ENCODE measurements at regions not wholly inside any gene's neighbourhood (a gene's known extent, or its start where the extent isn't known, plus 50 kb on each side); places are given as distances from the start of the nearest gene placed in this dataset.
A peak's percentile ranks its signal among the peaks of the same experiment; 100 is the strongest.

DNA sequence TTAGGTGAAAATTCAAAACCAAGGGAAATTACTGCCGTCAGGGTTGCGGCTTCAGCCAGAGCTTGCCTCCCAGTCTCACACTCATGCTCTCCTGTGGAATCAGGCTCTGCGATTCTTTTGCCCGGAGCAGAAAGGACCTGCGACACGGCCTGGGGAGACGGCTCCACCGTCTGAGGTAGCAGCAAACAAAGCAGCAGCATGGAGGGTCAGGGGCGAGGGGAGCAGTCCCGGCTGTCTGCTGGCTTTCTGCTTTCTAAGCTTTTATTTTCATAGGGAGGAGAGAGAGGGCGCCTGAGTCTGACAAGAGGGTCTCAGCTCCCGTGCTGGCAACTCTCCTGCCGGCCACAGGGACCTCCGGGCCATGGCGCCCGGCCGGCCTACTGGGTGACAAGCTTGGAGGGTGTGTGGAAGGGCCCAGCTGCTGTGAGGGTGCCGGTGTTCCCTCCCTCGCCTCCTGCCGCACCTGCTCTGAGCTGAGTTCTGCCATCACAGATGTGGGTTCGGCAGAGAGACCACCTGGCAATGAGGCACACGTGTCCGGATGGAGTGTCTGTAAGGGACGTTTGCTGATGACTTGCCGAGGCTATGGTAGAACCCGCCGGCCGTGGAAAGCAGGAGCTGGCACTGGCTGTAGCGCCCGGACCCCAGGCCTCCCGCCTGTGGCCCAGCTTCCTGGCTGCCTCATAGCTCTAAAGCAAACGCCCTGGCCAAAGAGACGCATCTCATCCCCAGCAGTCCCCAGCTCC, 66.2 kb upstream of the CTDP1 start:
- H3K4me1 ChIP-seq: peaks cover 0 to 17% (median 8%) of the 10 kb centered on the region in 12 donors
- TF ChIP-seq POLR2A (IDR thresholded peaks at IDR 0.05): no peak
- TF ChIP-seq, protein P1, sequence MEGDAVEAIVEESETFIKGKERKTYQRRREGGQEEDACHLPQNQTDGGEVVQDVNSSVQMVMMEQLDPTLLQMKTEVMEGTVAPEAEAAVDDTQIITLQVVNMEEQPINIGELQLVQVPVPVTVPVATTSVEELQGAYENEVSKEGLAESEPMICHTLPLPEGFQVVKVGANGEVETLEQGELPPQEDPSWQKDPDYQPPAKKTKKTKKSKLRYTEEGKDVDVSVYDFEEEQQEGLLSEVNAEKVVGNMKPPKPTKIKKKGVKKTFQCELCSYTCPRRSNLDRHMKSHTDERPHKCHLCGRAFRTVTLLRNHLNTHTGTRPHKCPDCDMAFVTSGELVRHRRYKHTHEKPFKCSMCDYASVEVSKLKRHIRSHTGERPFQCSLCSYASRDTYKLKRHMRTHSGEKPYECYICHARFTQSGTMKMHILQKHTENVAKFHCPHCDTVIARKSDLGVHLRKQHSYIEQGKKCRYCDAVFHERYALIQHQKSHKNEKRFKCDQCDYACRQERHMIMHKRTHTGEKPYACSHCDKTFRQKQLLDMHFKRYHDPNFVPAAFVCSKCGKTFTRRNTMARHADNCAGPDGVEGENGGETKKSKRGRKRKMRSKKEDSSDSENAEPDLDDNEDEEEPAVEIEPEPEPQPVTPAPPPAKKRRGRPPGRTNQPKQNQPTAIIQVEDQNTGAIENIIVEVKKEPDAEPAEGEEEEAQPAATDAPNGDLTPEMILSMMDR (IDR thresholded peaks at IDR 0.05): no peak
- DNase-seq (peak in 1 of 5 donors; percentile 24), ATAC-seq (no peak)
- H3K27me3 ChIP-seq: peaks cover 0 to 6% (median 0%) of the 10 kb centered on the region in 9 donors
- intact Hi-C loops (cut with DNase I): no loop called here
- H3K9me3 ChIP-seq: no peaks in the 10 kb centered on the region
- H3K36me3 ChIP-seq: no peaks in the 10 kb centered on the region
- H3K27ac ChIP-seq: no peak overlapping the region
- H3K4me3 ChIP-seq: no peak overlapping the region
- 83 to 93% (median 89%) methylated on average over 18 to 33 of the region's 33 CpGs for WGBS, 4 donors

DNA sequence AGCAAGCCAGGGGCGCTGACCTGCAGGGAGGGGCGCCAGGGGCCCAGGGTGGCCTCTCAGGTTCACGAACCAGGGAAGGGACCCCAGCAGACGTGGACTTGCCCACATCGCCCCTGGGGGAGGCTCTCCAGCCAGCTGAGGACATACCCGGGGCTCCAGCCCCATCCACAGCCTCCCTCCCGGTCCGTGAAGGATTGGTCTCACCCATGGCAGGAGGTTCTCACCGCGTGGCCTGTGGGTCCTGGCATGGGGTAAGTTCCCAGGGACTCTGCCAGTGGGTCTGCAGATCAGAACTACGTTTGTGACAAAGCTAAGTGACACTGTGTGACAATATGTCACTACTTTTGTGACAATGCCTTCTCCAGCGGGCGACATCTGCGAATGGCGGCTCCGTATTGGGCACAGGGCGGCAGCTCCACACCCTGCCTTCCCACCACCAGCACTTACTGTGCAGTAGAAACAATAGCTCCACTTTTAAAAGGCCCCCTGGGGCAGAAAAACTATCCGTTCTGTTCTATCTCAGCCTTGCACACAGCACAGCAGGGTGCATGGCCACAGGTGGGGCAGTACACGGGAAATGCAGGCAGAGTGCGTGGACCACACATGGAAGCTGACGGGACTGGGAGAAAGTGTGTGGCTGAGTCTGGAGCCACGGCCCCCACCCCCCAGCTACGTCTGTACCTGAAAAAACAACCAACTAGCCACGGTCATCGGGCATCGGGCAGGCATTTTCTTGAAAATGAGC, 65.2 kb upstream of the CTDP1 start:
- Histone ChIP-seq H3K4me3 (no peak overlapping the region), H3K36me3 (no peaks in the 10 kb centered on the region), H3K27me3 (peaks cover 0 to 6% (median 0%) of the 10 kb centered on the region in 9 donors), H3K4me1 (peaks cover 0 to 17% (median 8%) of the 10 kb centered on the region in 12 donors), H3K9me3 (no peaks in the 10 kb centered on the region), H3K27ac (no peak overlapping the region)
- intact Hi-C loops (cut with DNase I): no loop called here
- 85 to 92% (median 91%) methylated on average over 18 to 26 of the region's 26 CpGs for WGBS, 4 donors
- no peak for ATAC-seq
- peak in 2 of 5 donors; percentile 3 to 21 for DNase-seq
- TF ChIP-seq, protein P1 (IDR thresholded peaks at IDR 0.05): no peak
- no peak for TF ChIP-seq POLR2A (IDR thresholded peaks at IDR 0.05)

DNA sequence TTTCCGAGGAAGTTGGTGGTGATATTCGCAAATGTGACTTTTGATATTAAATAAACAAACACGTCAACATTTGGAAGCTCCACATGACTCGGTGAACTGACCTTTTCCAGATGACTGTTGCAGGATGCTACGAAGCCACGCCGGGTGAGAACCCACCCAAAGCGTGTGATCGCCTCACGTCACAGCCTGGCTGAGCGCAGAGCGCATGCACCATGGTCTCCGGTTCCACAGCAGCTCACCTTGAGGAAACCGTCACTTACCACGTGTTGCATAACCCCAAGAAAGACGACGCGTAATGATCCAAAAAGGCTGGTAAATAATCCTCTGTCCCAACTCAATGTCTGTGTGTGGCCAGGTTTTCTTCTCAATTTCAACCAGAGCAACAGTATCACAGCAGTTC, 64.5 kb upstream of the CTDP1 start:
- no peak for ATAC-seq
- Histone ChIP-seq H3K4me1 (peaks cover 0 to 17% (median 8%) of the 10 kb centered on the region in 12 donors), H3K27me3 (peaks cover 0 to 6% (median 0%) of the 10 kb centered on the region in 9 donors), H3K36me3 (no peaks in the 10 kb centered on the region), H3K27ac (no peak overlapping the region), H3K9me3 (no peaks in the 10 kb centered on the region), H3K4me3 (no peak overlapping the region)
- 87 to 91% (median 90%) methylated on average over 18 of the region's 18 CpGs for WGBS, 4 donors
- no peak for TF ChIP-seq POLR2A (IDR thresholded peaks at IDR 0.05)
- TF ChIP-seq, protein P1 (IDR thresholded peaks at IDR 0.05): no peak
- intact Hi-C loops (cut with DNase I): no loop called here
- DNase-seq: peak in 1 of 5 donors; percentile 3

DNA sequence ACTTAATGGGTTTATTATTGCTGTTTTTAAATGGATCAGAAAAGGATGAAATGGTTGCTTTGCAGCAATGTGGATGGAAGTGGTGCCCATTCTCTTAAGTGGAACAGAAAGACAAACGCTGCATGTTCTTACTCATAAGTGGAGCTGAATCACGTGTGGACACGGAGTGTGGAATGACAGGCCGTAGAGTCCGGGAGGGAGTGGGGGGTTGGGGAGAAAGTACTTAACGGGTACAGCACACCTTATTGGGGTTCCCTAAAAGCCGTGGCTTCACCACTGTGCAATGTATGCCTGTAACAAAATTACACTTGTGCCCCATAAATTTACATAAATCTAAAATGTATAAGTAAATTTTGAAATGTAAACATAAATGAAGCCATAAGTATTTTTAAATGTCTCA, 64.0 kb upstream of the CTDP1 start:
- intact Hi-C loops (cut with DNase I): no loop called here
- no peak overlapping the region for H3K4me3 ChIP-seq
- WGBS, 4 donors: 52 to 76% (median 70%) methylated on average over 7 of the region's 7 CpGs
- H3K4me1 ChIP-seq: peaks cover 0 to 13% (median 7%) of the 10 kb centered on the region in 12 donors
- no peaks in the 10 kb centered on the region for H3K36me3 ChIP-seq
- no peak for TF ChIP-seq POLR2A (IDR thresholded peaks at IDR 0.05)
- TF ChIP-seq, protein P1 (IDR thresholded peaks at IDR 0.05): no peak
- DNase-seq (peak in 1 of 5 donors; percentile 2), ATAC-seq (no peak)
- H3K27me3 ChIP-seq: peaks cover 0 to 6% (median 0%) of the 10 kb centered on the region in 9 donors
- no peaks in the 10 kb centered on the region for H3K9me3 ChIP-seq
- no peak overlapping the region for H3K27ac ChIP-seq
